Esophagus squamous epithelium (tissue), 5 donors: ENCODE measurements at regions not wholly inside any gene's neighbourhood (a gene's known extent, or its start where the extent isn't known, plus 50 kb on each side); places are given as distances from the start of the nearest gene placed in this dataset.

Source experiments
- DNase-seq: peaks from one replicate; lab custom pipeline; 2025; lab: John Stamatoyannopoulos, UW
- H3K27ac ChIP-seq, 4 donors: fragments of 200-600 bp; sonication (generic); one replicate each; pipeline ENCODE4 v1.5.1; 2016 to 2019; ENCODE audit warnings: mild to moderate bottlenecking in 1 of 4
- H3K27me3 ChIP-seq, 4 donors: fragments of 200-600 bp; sonication (generic); 1 replicate in 3 of 4; 2 replicates in 1 of 4; pipeline versions ENCODE4 v1.5.1 to v1.6.0; 2017 to 2021; ENCODE audit warnings: antibody characterized with exemption in 1 of 4
- H3K36me3 ChIP-seq, 3 donors: fragments of 200-600 bp; sonication (generic); one replicate each; pipeline ENCODE4 v1.5.1; 2016 to 2019
- H3K4me1 ChIP-seq, 3 donors: fragments of 200-600 bp; sonication (generic); one replicate each; pipeline ENCODE4 v1.5.1; 2017 to 2019
- H3K4me3 ChIP-seq, 4 donors: fragments of 200-600 bp; sonication (generic); 1 replicate in 3 of 4; 2 replicates in 1 of 4; pipeline ENCODE4 v1.5.1; 2016 to 2019; ENCODE audit warnings: mild to moderate bottlenecking in 2 of 4, moderate library complexity in 1 of 4
- H3K9me3 ChIP-seq, 3 donors: fragments of 200-600 bp; sonication (generic); one replicate each; pipeline ENCODE4 v1.5.1; 2016 to 2019
- POLR2A ChIP-seq, 4 donors: fragments of 450-650 bp; IDR thresholded peaks; one replicate each; pipeline ENCODE4 v1.6.1; 2017; ENCODE audit warnings: antibody characterized with exemption in 4 of 4, mild to moderate bottlenecking in 4 of 4, moderate library complexity in 3 of 4
- WGBS, 2 donors: methylation state at CpG; one replicate each; pipeline ENCODE4 v1.1.5; 2018; 5-methylcytosine and 5-hydroxymethylcytosine counted together
- intact Hi-C: fragments of 100-400 bp; cut with DNase I; formaldehyde crosslinking; loops from one replicate; pipeline ENCODE4 v1.15.0; 2022
- TF ChIP-seq, protein P1 (sequence below), 6 experiments: fragments of 450-650 bp in 4 of 6; fragments of 200-600 bp in 2 of 6; sonication (generic) in 2 of 6; IDR thresholded peaks; one replicate each; pipeline ENCODE4 v1.5.1; 2016 to 2019; ENCODE audit warnings: antibody characterized with exemption in 6 of 6, mild to moderate bottlenecking in 4 of 6, moderate library complexity in 4 of 6
- donor health status: DM: yes; HTN: yes; CAD: no.

DNA sequence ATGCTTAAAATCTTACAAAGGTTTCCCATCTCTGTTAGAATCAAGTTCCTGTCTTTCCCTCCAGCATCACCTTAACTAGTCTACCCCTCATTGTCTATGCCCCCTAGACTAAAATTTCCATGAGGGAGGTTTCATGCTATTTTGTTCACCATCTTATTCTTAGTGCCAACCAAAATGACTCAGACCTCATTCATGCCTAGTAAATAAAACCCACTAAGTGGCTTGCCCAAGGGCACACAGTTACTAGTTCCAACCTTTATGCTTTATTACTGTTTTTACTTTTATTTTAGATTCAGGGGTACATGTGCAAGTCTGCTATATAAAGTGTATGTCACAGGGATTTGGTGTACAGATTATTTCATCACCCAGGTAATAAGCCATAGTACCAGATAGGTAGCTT is 469.1 kb upstream of the FAT3 start:
- no peaks in the 10 kb centered on the region for H3K4me1 ChIP-seq
- intact Hi-C loops, result no loop called here
- H3K27ac ChIP-seq, result no peak overlapping the region
- no peak for DNase-seq
- TF ChIP-seq, protein P1, sequence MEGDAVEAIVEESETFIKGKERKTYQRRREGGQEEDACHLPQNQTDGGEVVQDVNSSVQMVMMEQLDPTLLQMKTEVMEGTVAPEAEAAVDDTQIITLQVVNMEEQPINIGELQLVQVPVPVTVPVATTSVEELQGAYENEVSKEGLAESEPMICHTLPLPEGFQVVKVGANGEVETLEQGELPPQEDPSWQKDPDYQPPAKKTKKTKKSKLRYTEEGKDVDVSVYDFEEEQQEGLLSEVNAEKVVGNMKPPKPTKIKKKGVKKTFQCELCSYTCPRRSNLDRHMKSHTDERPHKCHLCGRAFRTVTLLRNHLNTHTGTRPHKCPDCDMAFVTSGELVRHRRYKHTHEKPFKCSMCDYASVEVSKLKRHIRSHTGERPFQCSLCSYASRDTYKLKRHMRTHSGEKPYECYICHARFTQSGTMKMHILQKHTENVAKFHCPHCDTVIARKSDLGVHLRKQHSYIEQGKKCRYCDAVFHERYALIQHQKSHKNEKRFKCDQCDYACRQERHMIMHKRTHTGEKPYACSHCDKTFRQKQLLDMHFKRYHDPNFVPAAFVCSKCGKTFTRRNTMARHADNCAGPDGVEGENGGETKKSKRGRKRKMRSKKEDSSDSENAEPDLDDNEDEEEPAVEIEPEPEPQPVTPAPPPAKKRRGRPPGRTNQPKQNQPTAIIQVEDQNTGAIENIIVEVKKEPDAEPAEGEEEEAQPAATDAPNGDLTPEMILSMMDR (IDR thresholded peaks at IDR 0.05), result no peak
- TF ChIP-seq POLR2A (IDR thresholded peaks at IDR 0.05), result no peak
- H3K36me3 ChIP-seq, result no peaks in the 10 kb centered on the region
- no peaks in the 10 kb centered on the region for H3K9me3 ChIP-seq
- no peak overlapping the region for H3K4me3 ChIP-seq
- H3K27me3 ChIP-seq, result no peaks in the 10 kb centered on the region

DNA sequence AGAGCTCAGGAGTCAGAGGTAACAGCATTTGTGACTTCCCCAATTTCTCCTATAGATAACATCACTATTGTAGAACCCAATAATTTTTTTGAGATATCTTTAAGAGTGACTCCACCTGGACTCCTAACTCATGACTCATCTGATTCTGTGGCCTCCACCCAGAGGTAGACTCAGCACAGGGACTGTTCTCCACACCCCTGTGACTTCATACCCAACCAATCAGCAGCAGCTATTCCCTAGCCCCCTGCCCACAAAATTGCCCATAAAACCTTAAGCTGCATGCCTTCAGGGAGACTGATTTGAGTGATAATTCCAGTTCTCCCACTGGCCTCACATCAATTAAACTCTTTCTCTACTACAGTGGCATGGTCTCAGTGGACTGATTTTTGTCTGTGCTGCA is 475.4 kb upstream of the FAT3 start:
- no peaks in the 10 kb centered on the region for H3K27me3 ChIP-seq
- H3K9me3 ChIP-seq, result no peaks in the 10 kb centered on the region
- no peaks in the 10 kb centered on the region for H3K36me3 ChIP-seq
- intact Hi-C loops, result no loop called here
- H3K4me1 ChIP-seq, result no peaks in the 10 kb centered on the region
- no peak for TF ChIP-seq POLR2A (IDR thresholded peaks at IDR 0.05)
- TF ChIP-seq, protein P1 (IDR thresholded peaks at IDR 0.05), result no peak
- H3K4me3 ChIP-seq, result no peak overlapping the region
- no peak for DNase-seq
- H3K27ac ChIP-seq, result no peak overlapping the region

DNA sequence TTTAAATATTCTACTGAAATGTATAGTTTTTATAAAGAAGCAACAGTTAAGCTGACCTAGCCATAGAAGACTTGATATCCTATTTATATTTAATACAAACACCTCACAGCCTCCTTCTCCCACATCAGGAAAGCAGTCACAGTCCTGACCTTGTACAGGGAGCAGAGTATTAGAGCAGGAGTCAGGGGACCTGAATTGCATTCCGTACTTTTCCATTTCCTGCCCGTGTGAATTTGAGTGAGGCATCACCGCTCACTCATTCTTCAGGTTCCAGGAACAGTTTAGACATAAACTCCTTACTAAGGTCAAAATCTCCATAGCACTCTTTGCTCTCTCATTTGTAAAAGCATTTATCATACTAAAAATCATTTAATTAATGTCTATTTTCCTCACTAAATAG is 482.5 kb upstream of the FAT3 start:
- WGBS, 2 donors, result 64 to 71% methylated on average over 3 of the region's 3 CpGs
- no peak overlapping the region for H3K27ac ChIP-seq
- H3K4me3 ChIP-seq, result no peak overlapping the region
- no peak for DNase-seq
- no peaks in the 10 kb centered on the region for H3K36me3 ChIP-seq
- intact Hi-C loops, result no loop called here
- no peaks in the 10 kb centered on the region for H3K4me1 ChIP-seq
- H3K27me3 ChIP-seq, result no peaks in the 10 kb centered on the region
- no peaks in the 10 kb centered on the region for H3K9me3 ChIP-seq
- TF ChIP-seq, protein P1 (IDR thresholded peaks at IDR 0.05), result no peak
- TF ChIP-seq POLR2A (IDR thresholded peaks at IDR 0.05), result no peak

DNA sequence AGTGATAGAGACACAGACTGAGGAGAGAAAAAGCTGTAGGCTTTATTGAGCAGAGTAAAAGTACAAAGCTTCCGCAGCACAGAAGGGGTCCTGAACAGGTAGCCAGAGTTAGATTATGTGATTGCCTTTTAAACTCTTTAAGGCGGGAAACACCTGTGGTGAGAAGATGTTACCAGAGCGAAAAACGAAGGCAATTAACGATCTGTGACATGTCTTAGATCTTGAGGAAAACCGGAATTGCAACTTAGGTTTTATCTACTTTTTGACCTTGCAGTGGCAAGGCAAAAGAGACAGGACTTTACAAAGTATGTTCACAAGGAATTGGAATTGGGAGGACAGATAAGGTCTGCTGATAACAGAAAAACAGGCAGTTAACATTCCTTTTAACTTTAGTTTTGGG is 493.6 kb upstream of the FAT3 start:
- intact Hi-C loops, result no loop called here
- TF ChIP-seq, protein P1 (IDR thresholded peaks at IDR 0.05), result no peak
- no peak for TF ChIP-seq POLR2A (IDR thresholded peaks at IDR 0.05)
- Histone ChIP-seq H3K4me1 (no peaks in the 10 kb centered on the region), H3K27me3 (no peaks in the 10 kb centered on the region), H3K9me3 (peaks cover 0 to 6% (median 0%) of the 10 kb centered on the region in 3 donors), H3K4me3 (no peak overlapping the region), H3K36me3 (no peaks in the 10 kb centered on the region), H3K27ac (no peak overlapping the region)
- WGBS, 2 donors, result 31 to 56% methylated on average over 6 of the region's 6 CpGs
- no peak for DNase-seq

DNA sequence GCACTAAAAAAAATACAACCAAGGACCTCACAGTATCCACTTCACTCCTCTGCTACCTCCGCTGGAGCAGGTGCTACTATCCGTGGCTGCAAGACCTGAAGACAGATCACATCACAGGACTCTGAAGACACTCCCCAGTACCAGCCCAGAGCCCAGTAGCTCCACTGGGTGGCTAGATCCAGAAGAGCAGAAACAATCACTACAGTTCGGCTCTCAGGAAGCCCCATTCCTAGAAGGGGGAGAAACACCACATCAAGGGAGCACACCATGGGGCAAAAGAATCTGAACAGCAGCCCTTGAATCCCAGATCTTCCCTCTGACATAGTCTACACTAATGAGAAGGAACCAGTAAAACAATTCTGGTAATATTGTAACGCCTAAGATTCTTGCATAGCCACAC is 494.0 kb upstream of the FAT3 start:
- peaks cover 0 to 6% (median 0%) of the 10 kb centered on the region in 3 donors for H3K9me3 ChIP-seq
- no peaks in the 10 kb centered on the region for H3K27me3 ChIP-seq
- H3K4me1 ChIP-seq, result no peaks in the 10 kb centered on the region
- no peak for DNase-seq
- no peak overlapping the region for H3K4me3 ChIP-seq
- intact Hi-C loops, result no loop called here
- H3K27ac ChIP-seq, result no peak overlapping the region
- 75 to 100% methylated on average over 3 to 4 of the region's 4 CpGs for WGBS, 2 donors
- TF ChIP-seq POLR2A (IDR thresholded peaks at IDR 0.05), result no peak
- TF ChIP-seq, protein P1 (IDR thresholded peaks at IDR 0.05), result no peak
- no peaks in the 10 kb centered on the region for H3K36me3 ChIP-seq
